K562 (cell line): ENCODE measurements at regions not wholly inside any gene's neighbourhood (a gene's known extent, or its start where the extent isn't known, plus 50 kb on each side); places are given as distances from the start of the nearest gene placed in this dataset.
A peak's percentile ranks its signal among the peaks of the same experiment; 100 is the strongest.

Experiments
- BMI1 ChIP-seq: fragments of 150-350 bp; IDR thresholded peaks from 2 replicates; pipeline ENCODE4 v1.6.1; 2014; ENCODE audit warnings: low read length
- CXXC5 ChIP-seq: fragments of 250-450 bp; sonication (Bioruptor Pico); IDR thresholded peaks from 2 replicates; pipeline ENCODE4 v1.8.0; 2022; ENCODE audit warnings: inconsistent platforms, mild to moderate bottlenecking, moderate library complexity
- ETS2 ChIP-seq: IDR thresholded peaks from 2 replicates; pipeline ENCODE4 v1.6.1; 2016; ENCODE audit warnings: borderline replicate concordance, missing genetic modification characterization, mild to moderate bottlenecking, moderate library complexity, missing compliant biosample characterization; ENCODE audit not compliant: poor library complexity, severe bottlenecking
- FOXK1 ChIP-seq: sonication (generic); formaldehyde crosslinking; IDR thresholded peaks from 2 replicates; pipeline ENCODE4 v1.8.0; 2022; ENCODE audit warnings: missing genetic modification reagents, mild to moderate bottlenecking, borderline replicate concordance
- KDM1A ChIP-seq, 2 experiments: fragments of 450-650 bp; IDR thresholded peaks; 2 replicates each; pipeline ENCODE4 v1.6.1; 2016; ENCODE audit warnings: mild to moderate bottlenecking in 2 of 2
- KDM2B ChIP-seq: fragments of 250-450 bp; sonication (Bioruptor Pico); IDR thresholded peaks from 2 replicates; pipeline ENCODE4 v1.8.0; 2021; ENCODE audit warnings: mild to moderate bottlenecking, moderate library complexity
- MAFG ChIP-seq: fragments of 450-650 bp; conservative IDR thresholded peaks from 2 replicates; pipeline ENCODE4 v1.6.1; 2016; ENCODE audit warnings: missing genetic modification characterization, missing compliant biosample characterization
- PHF21A ChIP-seq: fragments of 450-650 bp; IDR thresholded peaks from 2 replicates; pipeline ENCODE4 v1.6.1; 2017; ENCODE audit warnings: low read depth, borderline replicate concordance
- POLR2G ChIP-seq: fragments of 200-400 bp; formaldehyde crosslinking; IDR thresholded peaks from 2 replicates; pipeline ENCODE4 v1.6.1; 2017; ENCODE audit warnings: low read depth, mild to moderate bottlenecking, antibody characterized with exemption, low read length, moderate library complexity
- RUNX1 ChIP-seq: sonication (generic); IDR thresholded peaks from 2 replicates; pipeline ENCODE4 v1.6.1; 2016; ENCODE audit warnings: antibody characterized with exemption, low read depth
- SRSF7 ChIP-seq: fragments of 200-400 bp; formaldehyde crosslinking; optimal IDR thresholded peaks from 2 replicates; pipeline ENCODE3; 2017; ENCODE audit warnings: mild to moderate bottlenecking, low read depth, low read length
- XRCC4 ChIP-seq: IDR thresholded peaks from one replicate; pipeline ENCODE4 v1.6.1; 2011; ENCODE audit not compliant: insufficient read depth, insufficient read length; ENCODE audit errors: extremely low read depth
- ZNF174 ChIP-seq: fragments of 250-450 bp; sonication (Bioruptor Pico); IDR thresholded peaks from 2 replicates; pipeline ENCODE4 v1.4.0; 2020; ENCODE audit warnings: mild to moderate bottlenecking
- ZNF212 ChIP-seq: fragments of 450-650 bp; formaldehyde crosslinking; IDR thresholded peaks from 2 replicates; pipeline ENCODE4 v1.4.0; 2020; ENCODE audit warnings: mild to moderate bottlenecking
- ZNF551 ChIP-seq: fragments of 250-450 bp; sonication (Bioruptor Pico); IDR thresholded peaks from 2 replicates; pipeline ENCODE4 v1.5.0; 2021; ENCODE audit warnings: mild to moderate bottlenecking, moderate library complexity
- TF ChIP-seq, protein P1 (sequence below): fragments of 250-450 bp; sonication (Bioruptor Pico); IDR thresholded peaks from 2 replicates; pipeline ENCODE4 v1.4.0; 2020; ENCODE audit warnings: mild to moderate bottlenecking, moderate library complexity
- TF ChIP-seq, protein P2 (sequence below), 2 experiments: fragments of 450-650 bp; IDR thresholded peaks; 2 replicates each; pipeline ENCODE4 v1.6.1; 2018; ENCODE audit warnings: mild to moderate bottlenecking in 2 of 2, low read depth in 1 of 2; ENCODE audit not compliant: partially characterized antibody in 2 of 2
- TF ChIP-seq, protein P3 (sequence below): fragments of 250-450 bp; sonication (Bioruptor Pico); IDR thresholded peaks from 2 replicates; pipeline ENCODE4 v1.8.0; 2022; ENCODE audit warnings: inconsistent platforms, mild to moderate bottlenecking, moderate library complexity, borderline replicate concordance
- TF ChIP-seq, protein P4 (sequence below): fragments of 250-450 bp; sonication (Bioruptor Pico); IDR thresholded peaks from 2 replicates; pipeline ENCODE4 v1.8.0; 2022; ENCODE audit warnings: moderate library complexity, mild to moderate bottlenecking, inconsistent platforms
- TF ChIP-seq, protein P5 (sequence below): fragments of 250-450 bp; sonication (Bioruptor Pico); IDR thresholded peaks from 2 replicates; pipeline ENCODE4 v1.5.0; 2021; ENCODE audit warnings: mild to moderate bottlenecking, borderline replicate concordance

DNA sequence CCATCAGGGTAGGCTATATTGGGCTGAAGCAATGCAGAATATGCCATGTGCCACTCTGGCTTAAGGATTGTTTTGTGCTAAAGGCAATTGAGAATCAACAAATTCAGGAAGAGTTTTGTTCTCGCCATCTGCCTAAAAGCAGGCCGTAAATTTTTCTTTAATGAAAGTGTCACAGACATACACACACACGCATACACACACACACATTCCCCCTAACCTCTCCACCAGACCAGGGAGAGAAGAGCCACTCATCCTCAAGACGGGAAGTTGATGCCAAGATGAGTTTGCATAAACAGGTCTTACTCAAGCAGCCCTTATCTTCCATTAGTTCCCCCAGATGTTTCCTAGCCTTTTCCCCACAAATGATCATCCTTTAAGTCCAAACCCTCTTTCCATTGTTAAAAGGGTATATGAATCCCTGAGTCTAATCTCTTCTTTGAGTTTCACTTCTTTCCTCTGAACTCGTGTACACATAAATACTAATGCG is 59.6 kb upstream of the TRIM24 start (continued):
- TF ChIP-seq, protein P1, sequence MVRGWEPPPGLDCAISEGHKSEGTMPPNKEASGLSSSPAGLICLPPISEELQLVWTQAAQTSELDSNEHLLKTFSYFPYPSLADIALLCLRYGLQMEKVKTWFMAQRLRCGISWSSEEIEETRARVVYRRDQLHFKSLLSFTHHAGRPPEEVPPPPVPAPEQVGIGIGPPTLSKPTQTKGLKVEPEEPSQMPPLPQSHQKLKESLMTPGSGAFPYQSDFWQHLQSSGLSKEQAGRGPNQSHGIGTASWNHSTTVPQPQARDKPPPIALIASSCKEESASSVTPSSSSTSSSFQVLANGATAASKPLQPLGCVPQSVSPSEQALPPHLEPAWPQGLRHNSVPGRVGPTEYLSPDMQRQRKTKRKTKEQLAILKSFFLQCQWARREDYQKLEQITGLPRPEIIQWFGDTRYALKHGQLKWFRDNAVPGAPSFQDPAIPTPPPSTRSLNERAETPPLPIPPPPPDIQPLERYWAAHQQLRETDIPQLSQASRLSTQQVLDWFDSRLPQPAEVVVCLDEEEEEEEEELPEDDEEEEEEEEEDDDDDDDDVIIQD = no peak
- TF ChIP-seq, protein P2, sequence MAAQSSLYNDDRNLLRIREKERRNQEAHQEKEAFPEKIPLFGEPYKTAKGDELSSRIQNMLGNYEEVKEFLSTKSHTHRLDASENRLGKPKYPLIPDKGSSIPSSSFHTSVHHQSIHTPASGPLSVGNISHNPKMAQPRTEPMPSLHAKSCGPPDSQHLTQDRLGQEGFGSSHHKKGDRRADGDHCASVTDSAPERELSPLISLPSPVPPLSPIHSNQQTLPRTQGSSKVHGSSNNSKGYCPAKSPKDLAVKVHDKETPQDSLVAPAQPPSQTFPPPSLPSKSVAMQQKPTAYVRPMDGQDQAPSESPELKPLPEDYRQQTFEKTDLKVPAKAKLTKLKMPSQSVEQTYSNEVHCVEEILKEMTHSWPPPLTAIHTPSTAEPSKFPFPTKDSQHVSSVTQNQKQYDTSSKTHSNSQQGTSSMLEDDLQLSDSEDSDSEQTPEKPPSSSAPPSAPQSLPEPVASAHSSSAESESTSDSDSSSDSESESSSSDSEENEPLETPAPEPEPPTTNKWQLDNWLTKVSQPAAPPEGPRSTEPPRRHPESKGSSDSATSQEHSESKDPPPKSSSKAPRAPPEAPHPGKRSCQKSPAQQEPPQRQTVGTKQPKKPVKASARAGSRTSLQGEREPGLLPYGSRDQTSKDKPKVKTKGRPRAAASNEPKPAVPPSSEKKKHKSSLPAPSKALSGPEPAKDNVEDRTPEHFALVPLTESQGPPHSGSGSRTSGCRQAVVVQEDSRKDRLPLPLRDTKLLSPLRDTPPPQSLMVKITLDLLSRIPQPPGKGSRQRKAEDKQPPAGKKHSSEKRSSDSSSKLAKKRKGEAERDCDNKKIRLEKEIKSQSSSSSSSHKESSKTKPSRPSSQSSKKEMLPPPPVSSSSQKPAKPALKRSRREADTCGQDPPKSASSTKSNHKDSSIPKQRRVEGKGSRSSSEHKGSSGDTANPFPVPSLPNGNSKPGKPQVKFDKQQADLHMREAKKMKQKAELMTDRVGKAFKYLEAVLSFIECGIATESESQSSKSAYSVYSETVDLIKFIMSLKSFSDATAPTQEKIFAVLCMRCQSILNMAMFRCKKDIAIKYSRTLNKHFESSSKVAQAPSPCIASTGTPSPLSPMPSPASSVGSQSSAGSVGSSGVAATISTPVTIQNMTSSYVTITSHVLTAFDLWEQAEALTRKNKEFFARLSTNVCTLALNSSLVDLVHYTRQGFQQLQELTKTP (IDR thresholded peaks at IDR 0.05; ENCODE audit: low read depth in 1 of 2, partially characterized antibody in 2 of 2) = no peak
- TF ChIP-seq, protein P3, sequence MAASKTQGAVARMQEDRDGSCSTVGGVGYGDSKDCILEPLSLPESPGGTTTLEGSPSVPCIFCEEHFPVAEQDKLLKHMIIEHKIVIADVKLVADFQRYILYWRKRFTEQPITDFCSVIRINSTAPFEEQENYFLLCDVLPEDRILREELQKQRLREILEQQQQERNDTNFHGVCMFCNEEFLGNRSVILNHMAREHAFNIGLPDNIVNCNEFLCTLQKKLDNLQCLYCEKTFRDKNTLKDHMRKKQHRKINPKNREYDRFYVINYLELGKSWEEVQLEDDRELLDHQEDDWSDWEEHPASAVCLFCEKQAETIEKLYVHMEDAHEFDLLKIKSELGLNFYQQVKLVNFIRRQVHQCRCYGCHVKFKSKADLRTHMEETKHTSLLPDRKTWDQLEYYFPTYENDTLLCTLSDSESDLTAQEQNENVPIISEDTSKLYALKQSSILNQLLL (CRISPR knock-in tag) = no peak
- no peak for TF ChIP-seq XRCC4
- TF ChIP-seq CXXC5 (CRISPR knock-in tag) = peak; percentile 53
- TF ChIP-seq POLR2G = no peak
- peak; percentile 89 for TF ChIP-seq FOXK1 (CRISPR knock-in tag)
- TF ChIP-seq ETS2 (tag) = no peak
- TF ChIP-seq PHF21A = no peak
- TF ChIP-seq ZNF551 = no peak
- no peak for TF ChIP-seq ZNF212 (CRISPR knock-in tag)
- peak; percentile 94 for TF ChIP-seq MAFG (tag)
- TF ChIP-seq, protein P4, sequence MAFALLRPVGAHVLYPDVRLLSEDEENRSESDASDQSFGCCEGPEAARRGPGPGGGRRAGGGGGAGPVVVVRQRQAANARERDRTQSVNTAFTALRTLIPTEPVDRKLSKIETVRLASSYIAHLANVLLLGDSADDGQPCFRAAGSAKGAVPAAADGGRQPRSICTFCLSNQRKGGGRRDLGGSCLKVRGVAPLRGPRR (CRISPR knock-in tag) = no peak
- TF ChIP-seq SRSF7 = no peak
- TF ChIP-seq ZNF174 (CRISPR knock-in tag) = no peak
- no peak for TF ChIP-seq KDM2B (CRISPR knock-in tag)
- TF ChIP-seq BMI1 = no peak
- TF ChIP-seq, protein P5, sequence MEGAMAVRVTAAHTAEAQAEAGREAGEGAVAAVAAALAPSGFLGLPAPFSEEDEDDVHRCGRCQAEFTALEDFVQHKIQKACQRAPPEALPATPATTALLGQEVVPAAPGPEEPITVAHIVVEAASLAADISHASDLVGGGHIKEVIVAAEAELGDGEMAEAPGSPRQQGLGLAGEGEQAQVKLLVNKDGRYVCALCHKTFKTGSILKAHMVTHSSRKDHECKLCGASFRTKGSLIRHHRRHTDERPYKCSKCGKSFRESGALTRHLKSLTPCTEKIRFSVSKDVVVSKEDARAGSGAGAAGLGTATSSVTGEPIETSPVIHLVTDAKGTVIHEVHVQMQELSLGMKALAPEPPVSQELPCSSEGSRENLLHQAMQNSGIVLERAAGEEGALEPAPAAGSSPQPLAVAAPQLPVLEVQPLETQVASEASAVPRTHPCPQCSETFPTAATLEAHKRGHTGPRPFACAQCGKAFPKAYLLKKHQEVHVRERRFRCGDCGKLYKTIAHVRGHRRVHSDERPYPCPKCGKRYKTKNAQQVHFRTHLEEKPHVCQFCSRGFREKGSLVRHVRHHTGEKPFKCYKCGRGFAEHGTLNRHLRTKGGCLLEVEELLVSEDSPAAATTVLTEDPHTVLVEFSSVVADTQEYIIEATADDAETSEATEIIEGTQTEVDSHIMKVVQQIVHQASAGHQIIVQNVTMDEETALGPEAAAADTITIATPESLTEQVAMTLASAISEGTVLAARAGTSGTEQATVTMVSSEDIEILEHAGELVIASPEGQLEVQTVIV = no peak
- no peak for TF ChIP-seq RUNX1
- TF ChIP-seq KDM1A (IDR thresholded peaks at IDR 0.05) = peak; percentile 59 to 74; a peak in 3 of 4 replicates
